OCI-LY7 (cell line): ENCODE measurements at regions not wholly inside any gene's neighbourhood (a gene's known extent, or its start where the extent isn't known, plus 50 kb on each side); places are given as distances from the start of the nearest gene placed in this dataset.

Source experiments
- CTCF ChIP-seq: fragments of 200-600 bp; sonication (generic); conservative IDR thresholded peaks from 2 replicates; pipeline ENCODE4 v1.5.1; 2014; ENCODE audit warnings: mild to moderate bottlenecking, antibody characterized with exemption, low read length, moderate library complexity, mixed read lengths
- EZH2phosphoT487 ChIP-seq: fragments of 200-600 bp; sonication (generic); IDR thresholded peaks from 2 replicates; pipeline ENCODE4 v1.6.1; 2018; ENCODE audit warnings: low read depth, borderline replicate concordance, mild to moderate bottlenecking, mixed run types, antibody characterized with exemption, low read length, moderate library complexity, mixed read lengths

GRCh38 chr2:19538411-19538963 is 180.1 kb upstream of the OSR1 start:
- TF ChIP-seq CTCF (no peak), EZH2phosphoT487 (no peak)
